Bronchial epithelial cell (primary cell): ENCODE measurements at regions not wholly inside any gene's neighbourhood (a gene's known extent, or its start where the extent isn't known, plus 50 kb on each side); places are given as distances from the start of the nearest gene placed in this dataset.

Experiments
- DNase-seq: peaks from one replicate; pipeline ENCODE4 v3.0.0-alpha.2; 2010; ENCODE audit warnings: low read depth
- FAIRE-seq: peaks from 2 replicates; lab custom pipeline; 2011; peaks lifted over from hg19 to GRCh38; lab: Jason Lieb, UNC
- H3K27me3 ChIP-seq: 2 replicates; pipeline ENCODE4 v1.5.1; 2011; ENCODE audit warnings: low read length; ENCODE audit not compliant: control insufficient read depth, insufficient read depth
- H3K36me3 ChIP-seq: 2 replicates; pipeline ENCODE4 v1.5.1; 2011; ENCODE audit warnings: low read length; ENCODE audit not compliant: control insufficient read depth, insufficient read depth
- H3K4me3 ChIP-seq: 2 replicates; pipeline ENCODE4 v1.5.1; 2011; ENCODE audit warnings: mild to moderate bottlenecking, low read depth, low read length, control low read depth
- TF ChIP-seq, protein P1 (sequence below): IDR thresholded peaks from 2 replicates; pipeline ENCODE4 v1.5.1; 2011; ENCODE audit warnings: mild to moderate bottlenecking, moderate library complexity, low read length, control low read depth, inconsistent platforms; ENCODE audit not compliant: insufficient read depth, severe bottlenecking

DNA sequence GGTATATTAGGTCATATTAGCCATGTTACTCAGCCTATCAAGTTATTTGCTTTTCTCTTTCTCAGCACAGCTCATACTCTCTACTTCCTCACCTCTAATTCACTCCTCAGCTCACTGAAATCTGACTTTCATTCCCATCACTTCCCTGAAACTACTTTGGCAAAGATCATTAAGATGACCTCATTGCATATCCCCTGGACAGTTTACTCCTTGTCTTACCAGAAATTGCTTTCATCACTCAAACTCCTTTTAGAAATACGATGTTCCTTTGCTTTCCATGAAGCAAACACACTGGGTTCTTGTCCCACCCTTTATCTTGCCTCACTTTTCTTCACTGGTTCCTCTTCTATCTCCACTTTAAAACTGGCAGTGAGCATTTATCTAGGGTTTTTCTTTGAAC lies 354.4 kb downstream of the TUSC7 start:
- FAIRE-seq (no peak), DNase-seq (no peak)
- TF ChIP-seq, protein P1, sequence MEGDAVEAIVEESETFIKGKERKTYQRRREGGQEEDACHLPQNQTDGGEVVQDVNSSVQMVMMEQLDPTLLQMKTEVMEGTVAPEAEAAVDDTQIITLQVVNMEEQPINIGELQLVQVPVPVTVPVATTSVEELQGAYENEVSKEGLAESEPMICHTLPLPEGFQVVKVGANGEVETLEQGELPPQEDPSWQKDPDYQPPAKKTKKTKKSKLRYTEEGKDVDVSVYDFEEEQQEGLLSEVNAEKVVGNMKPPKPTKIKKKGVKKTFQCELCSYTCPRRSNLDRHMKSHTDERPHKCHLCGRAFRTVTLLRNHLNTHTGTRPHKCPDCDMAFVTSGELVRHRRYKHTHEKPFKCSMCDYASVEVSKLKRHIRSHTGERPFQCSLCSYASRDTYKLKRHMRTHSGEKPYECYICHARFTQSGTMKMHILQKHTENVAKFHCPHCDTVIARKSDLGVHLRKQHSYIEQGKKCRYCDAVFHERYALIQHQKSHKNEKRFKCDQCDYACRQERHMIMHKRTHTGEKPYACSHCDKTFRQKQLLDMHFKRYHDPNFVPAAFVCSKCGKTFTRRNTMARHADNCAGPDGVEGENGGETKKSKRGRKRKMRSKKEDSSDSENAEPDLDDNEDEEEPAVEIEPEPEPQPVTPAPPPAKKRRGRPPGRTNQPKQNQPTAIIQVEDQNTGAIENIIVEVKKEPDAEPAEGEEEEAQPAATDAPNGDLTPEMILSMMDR: no peak
- Histone ChIP-seq H3K4me3 (no peak overlapping the region), H3K36me3 (no peaks in the 10 kb centered on the region), H3K27me3 (no peaks in the 10 kb centered on the region)

GRCh38 chr3:117068301-117068700 lies 358.7 kb downstream of the TUSC7 start:
- DNase-seq (no peak), FAIRE-seq (no peak)
- Histone ChIP-seq H3K27me3 (no peaks in the 10 kb centered on the region), H3K36me3 (no peaks in the 10 kb centered on the region), H3K4me3 (no peak overlapping the region)
- TF ChIP-seq, protein P1: no peak

- FAIRE-seq: no peak
- no peak for DNase-seq
- Histone ChIP-seq H3K27me3 (no peaks in the 10 kb centered on the region), H3K4me3 (no peak overlapping the region), H3K36me3 (no peaks in the 10 kb centered on the region)
- TF ChIP-seq, protein P1: no peak
These were observed 365.2 kb downstream of the TUSC7 start for GRCh38 chr3:117074826-117075225.

DNA sequence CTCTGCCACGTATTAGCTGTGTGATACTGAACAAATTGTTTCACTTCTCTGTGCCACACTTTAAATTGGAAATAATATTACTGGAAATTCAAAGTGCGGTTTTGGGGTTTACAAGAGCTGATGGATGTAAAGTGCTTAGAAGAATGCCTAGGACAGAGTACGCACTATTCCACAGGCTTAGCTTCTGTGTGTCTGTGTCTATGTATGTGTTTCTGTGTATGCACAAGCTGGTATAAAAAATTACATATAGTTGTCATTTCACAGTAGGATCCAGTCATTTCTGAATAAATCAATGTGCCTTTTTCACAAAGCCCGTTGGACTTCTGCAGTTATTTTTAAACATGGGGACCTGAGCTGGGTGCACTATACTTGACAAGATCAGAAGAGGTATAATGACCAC lies 370.4 kb downstream of the TUSC7 start:
- Histone ChIP-seq H3K36me3 (no peaks in the 10 kb centered on the region), H3K27me3 (no peaks in the 10 kb centered on the region), H3K4me3 (no peak overlapping the region)
- TF ChIP-seq, protein P1: no peak
- FAIRE-seq: no peak
- no peak for DNase-seq

- FAIRE-seq: no peak
- H3K4me3 ChIP-seq: no peak overlapping the region
- H3K27me3 ChIP-seq: no peaks in the 10 kb centered on the region
- DNase-seq: no peak
- no peaks in the 10 kb centered on the region for H3K36me3 ChIP-seq
- TF ChIP-seq, protein P1: no peak
These were observed 371.3 kb downstream of the TUSC7 start for GRCh38 chr3:117080872-117081271.

DNA sequence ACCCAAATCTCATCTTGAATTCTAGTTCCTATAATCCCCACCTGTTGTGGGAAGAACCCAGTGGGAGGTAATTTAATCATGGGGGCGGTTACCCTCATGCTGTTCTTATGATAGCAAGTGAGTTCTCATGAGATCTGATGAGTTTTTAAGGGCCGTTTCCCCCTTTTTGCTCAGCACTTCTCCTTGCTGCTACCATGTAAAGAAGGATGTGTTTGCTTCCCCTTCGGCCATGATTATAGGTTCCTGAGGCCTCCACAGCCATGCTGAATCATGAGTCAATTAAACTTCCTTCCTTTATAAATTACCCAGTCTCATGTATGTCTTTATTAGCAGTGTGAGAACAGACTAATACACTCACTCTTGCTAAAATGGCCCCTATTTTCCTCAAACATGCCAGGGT lies 374.7 kb downstream of the TUSC7 start:
- H3K27me3 ChIP-seq: no peaks in the 10 kb centered on the region
- no peak overlapping the region for H3K4me3 ChIP-seq
- TF ChIP-seq, protein P1: no peak
- FAIRE-seq (no peak), DNase-seq (no peak)
- no peaks in the 10 kb centered on the region for H3K36me3 ChIP-seq
